ENCODE measurements at regions not wholly inside any gene's neighbourhood (a gene's known extent, or its start where the extent isn't known, plus 50 kb on each side); places are given as distances from the start of the nearest gene placed in this dataset.

DNA sequence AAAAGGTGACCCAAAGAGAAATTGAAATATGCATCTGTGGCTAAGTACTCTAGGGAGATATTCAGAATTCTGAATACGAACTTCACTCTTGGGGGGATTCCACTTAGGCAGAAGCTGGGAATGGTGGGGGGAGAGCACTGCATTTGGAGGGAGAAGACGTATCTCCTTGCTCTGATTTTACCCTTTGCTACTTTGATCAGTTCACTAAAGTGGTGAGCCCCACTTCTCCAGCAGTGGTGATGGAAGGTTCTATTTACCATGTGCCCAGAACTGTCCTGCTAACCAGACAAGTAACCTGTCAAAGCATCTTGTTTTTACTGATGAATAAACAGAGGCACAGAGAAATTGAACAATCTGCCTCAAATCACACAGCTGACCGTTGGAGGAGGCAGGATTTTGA lies 483.4 kb downstream of the SIPA1L2 start:
- ChIA-PET POLR2A (ENCODE audit: unreplicated experiment) (no interaction called here), CTCF (no interaction called here)
- intact Hi-C loops (cut with micrococcal nuclease): loop anchor here (10.0 kb wide), 2 partner anchors 282 to 478 kb away; no protein-coding TSS in a partner anchor
- Histone ChIP-seq H2AK5ac (ENCODE audit: low read depth, low read length) (no peak overlapping the region), H4K91ac (ENCODE audit: insufficient read depth, low read depth, low read length) (no peak overlapping the region), H3K4ac (ENCODE audit: low read depth, low read length) (no peak overlapping the region), H3K9me3 (ENCODE audit: control insufficient read depth, insufficient read depth, low read length) (no peaks in the 10 kb centered on the region), H3K36me3 (ENCODE audit: control insufficient read depth, insufficient read depth, low read length) (no peaks in the 10 kb centered on the region), H3K27me3 (ENCODE audit: control insufficient read depth, insufficient read depth, low read length) (no peaks in the 10 kb centered on the region), H3K23ac (ENCODE audit: low read depth, low read length) (no peak overlapping the region), H3K9me1 (ENCODE audit: insufficient read depth, low read length) (peaks cover 6% of the 10 kb centered on the region; the same call in 1 of the 2 replicates), H4K20me1 (ENCODE audit: insufficient read depth, low read length) (no peaks in the 10 kb centered on the region), H3K4me1 (ENCODE audit: control insufficient read depth, insufficient read depth, low read length) (peaks cover 8% of the 10 kb centered on the region), H3K9ac (ENCODE audit: low read depth, low read length) (no peak overlapping the region), H2AFZ (replicated peaks; ENCODE audit: low read length, poor library complexity) (no peak overlapping the region), H4K5ac (ENCODE audit: low read depth, low read length) (no peak overlapping the region), H3K4me2 (ENCODE audit: low read depth, low read length) (no peak overlapping the region), H3K18ac (ENCODE audit: low read depth, low read length) (no peak overlapping the region), H3K27ac (ENCODE audit: insufficient read depth, low read length) (no peak overlapping the region), H3K79me1 (ENCODE audit: low read depth in 1 of 2, low read length in 2 of 2) (no peaks in the 10 kb centered on the region), H2BK20ac (ENCODE audit: low read depth, low read length) (no peak overlapping the region), H2AK9ac (replicated peaks; ENCODE audit: low read depth, low read length, poor library complexity) (no peak overlapping the region), H3K14ac (replicated peaks; ENCODE audit: low read depth, low read length) (no peak overlapping the region), H2BK120ac (ENCODE audit: low read depth, low read length) (no peak overlapping the region), H4K8ac (ENCODE audit: low read depth in 2 of 2, low read length in 2 of 2) (no peak overlapping the region), H3K56ac (ENCODE audit: extremely low read depth, insufficient read depth, low read length) (no peak overlapping the region), H2BK5ac (ENCODE audit: low read depth, low read length, poor library complexity, severe bottlenecking) (no peak overlapping the region), H3K4me3 (ENCODE audit: insufficient read depth, low read depth, low read length) (no peak overlapping the region), H2BK15ac (ENCODE audit: low read depth, low read length) (no peak overlapping the region)
- DNase-seq (no peak), ATAC-seq (ENCODE audit: low read depth) (no peak)
- no TSS peak for BruUV-seq (replicated peaks)
- whole genome bisulfite sequencing, 2 experiments (ENCODE audit: extremely low coverage in 2 of 2, insufficient read length in 1 of 2): no CpG with 5 or more reads among the region's 3 CpGs
- TF ChIP-seq MXI1 (IDR thresholded peaks at IDR 0.05; ENCODE audit: borderline replicate concordance, low read depth, low read length): no peak
- TF ChIP-seq RCOR1 (IDR thresholded peaks at IDR 0.05; ENCODE audit: insufficient replicate concordance, low read length): no peak
- TF ChIP-seq, protein P1, sequence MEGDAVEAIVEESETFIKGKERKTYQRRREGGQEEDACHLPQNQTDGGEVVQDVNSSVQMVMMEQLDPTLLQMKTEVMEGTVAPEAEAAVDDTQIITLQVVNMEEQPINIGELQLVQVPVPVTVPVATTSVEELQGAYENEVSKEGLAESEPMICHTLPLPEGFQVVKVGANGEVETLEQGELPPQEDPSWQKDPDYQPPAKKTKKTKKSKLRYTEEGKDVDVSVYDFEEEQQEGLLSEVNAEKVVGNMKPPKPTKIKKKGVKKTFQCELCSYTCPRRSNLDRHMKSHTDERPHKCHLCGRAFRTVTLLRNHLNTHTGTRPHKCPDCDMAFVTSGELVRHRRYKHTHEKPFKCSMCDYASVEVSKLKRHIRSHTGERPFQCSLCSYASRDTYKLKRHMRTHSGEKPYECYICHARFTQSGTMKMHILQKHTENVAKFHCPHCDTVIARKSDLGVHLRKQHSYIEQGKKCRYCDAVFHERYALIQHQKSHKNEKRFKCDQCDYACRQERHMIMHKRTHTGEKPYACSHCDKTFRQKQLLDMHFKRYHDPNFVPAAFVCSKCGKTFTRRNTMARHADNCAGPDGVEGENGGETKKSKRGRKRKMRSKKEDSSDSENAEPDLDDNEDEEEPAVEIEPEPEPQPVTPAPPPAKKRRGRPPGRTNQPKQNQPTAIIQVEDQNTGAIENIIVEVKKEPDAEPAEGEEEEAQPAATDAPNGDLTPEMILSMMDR (conservative IDR thresholded peaks at IDR 0.05; ENCODE audit: low read depth, low read length): no peak
- no peak for TF ChIP-seq RFX5 (IDR thresholded peaks at IDR 0.05; ENCODE audit: low read depth, low read length)
- TF ChIP-seq POLR2A (IDR thresholded peaks at IDR 0.05; ENCODE audit: low read depth, low read length): no peak
- no peak for TF ChIP-seq FOS (IDR thresholded peaks at IDR 0.05; ENCODE audit: low read depth, low read length)
- no peak for TF ChIP-seq NFE2L2 (IDR thresholded peaks at IDR 0.05; ENCODE audit: low read depth, low read length)
- no peak for TF ChIP-seq BHLHE40 (IDR thresholded peaks at IDR 0.05; ENCODE audit: low read depth, low read length)
- TF ChIP-seq MAZ (IDR thresholded peaks at IDR 0.05; ENCODE audit: borderline replicate concordance, low read depth, low read length): no peak
- TF ChIP-seq, protein P2, sequence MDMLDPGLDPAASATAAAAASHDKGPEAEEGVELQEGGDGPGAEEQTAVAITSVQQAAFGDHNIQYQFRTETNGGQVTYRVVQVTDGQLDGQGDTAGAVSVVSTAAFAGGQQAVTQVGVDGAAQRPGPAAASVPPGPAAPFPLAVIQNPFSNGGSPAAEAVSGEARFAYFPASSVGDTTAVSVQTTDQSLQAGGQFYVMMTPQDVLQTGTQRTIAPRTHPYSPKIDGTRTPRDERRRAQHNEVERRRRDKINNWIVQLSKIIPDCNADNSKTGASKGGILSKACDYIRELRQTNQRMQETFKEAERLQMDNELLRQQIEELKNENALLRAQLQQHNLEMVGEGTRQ (IDR thresholded peaks at IDR 0.05; ENCODE audit: low read depth, low read length): no peak
- TF ChIP-seq, protein P3, sequence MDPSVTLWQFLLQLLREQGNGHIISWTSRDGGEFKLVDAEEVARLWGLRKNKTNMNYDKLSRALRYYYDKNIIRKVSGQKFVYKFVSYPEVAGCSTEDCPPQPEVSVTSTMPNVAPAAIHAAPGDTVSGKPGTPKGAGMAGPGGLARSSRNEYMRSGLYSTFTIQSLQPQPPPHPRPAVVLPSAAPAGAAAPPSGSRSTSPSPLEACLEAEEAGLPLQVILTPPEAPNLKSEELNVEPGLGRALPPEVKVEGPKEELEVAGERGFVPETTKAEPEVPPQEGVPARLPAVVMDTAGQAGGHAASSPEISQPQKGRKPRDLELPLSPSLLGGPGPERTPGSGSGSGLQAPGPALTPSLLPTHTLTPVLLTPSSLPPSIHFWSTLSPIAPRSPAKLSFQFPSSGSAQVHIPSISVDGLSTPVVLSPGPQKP (IDR thresholded peaks at IDR 0.05; ENCODE audit: borderline replicate concordance, low read depth, low read length): no peak
- TF ChIP-seq RAD21 (IDR thresholded peaks at IDR 0.05; ENCODE audit: low read length): no peak
- no peak for TF ChIP-seq SMC3 (IDR thresholded peaks at IDR 0.05; ENCODE audit: low read depth, low read length)
- TF ChIP-seq CHD1 (IDR thresholded peaks at IDR 0.05; ENCODE audit: low read depth, low read length): no peak
- no peak for TF ChIP-seq MAFK (IDR thresholded peaks at IDR 0.05; ENCODE audit: low read depth, low read length)
- no peak for TF ChIP-seq CEBPB (IDR thresholded peaks at IDR 0.05; ENCODE audit: low read depth, low read length)
- in situ Hi-C loops (cut with MboI; ENCODE audit: low sequenced_read_pairs): no loop called here
- dilution Hi-C loops (cut with HindIII; ENCODE audit: low sequenced_read_pairs, unreplicated experiment): no loop called here

Measured in IMR-90 (cell line).